M059J (cell line): ENCODE measurements at regions not wholly inside any gene's neighbourhood (a gene's known extent, or its start where the extent isn't known, plus 50 kb on each side); places are given as distances from the start of the nearest gene placed in this dataset.
"Not testable (repeated sequence)": the region's sequence is repeated elsewhere in the genome, so short reads cannot be mapped to it uniquely, and the experiment has no call there.

Experiments used
- DNase-seq: peaks from one replicate; pipeline ENCODE4 v3.0.0-alpha.2; 2012; ENCODE audit warnings: low read depth

- no peak for DNase-seq
Observed at GRCh38 chr1:194705123-194705854, 1518.9 kb upstream of the B3GALT2 start.

GRCh38 chr1:194698908-194699318 is 1512.5 kb upstream of the B3GALT2 start:
- DNase-seq: peak; percentile 25

GRCh38 chr1:194693244-194693643 is 1506.8 kb upstream of the B3GALT2 start:
- DNase-seq: no peak

GRCh38 chr1:194684636-194685035 is 1498.2 kb upstream of the B3GALT2 start:
- DNase-seq: peak; percentile 33

- DNase-seq: peak; percentile 89
Observed at GRCh38 chr1:194658090-194658439, 1471.7 kb upstream of the B3GALT2 start.

GRCh38 chr1:194654956-194655355 is 1468.5 kb upstream of the B3GALT2 start:
- DNase-seq: no peak

GRCh38 chr1:194653385-194653784 is 1467.0 kb upstream of the B3GALT2 start:
- DNase-seq: no peak

GRCh38 chr1:194647118-194647517 is 1460.7 kb upstream of the B3GALT2 start:
- DNase-seq: no peak

GRCh38 chr1:194644528-194644927 is 1458.1 kb upstream of the B3GALT2 start:
- DNase-seq: peak; percentile 16

GRCh38 chr1:194640322-194640721 is 1453.9 kb upstream of the B3GALT2 start:
- DNase-seq: no peak

GRCh38 chr1:194629011-194629410 is 1442.6 kb upstream of the B3GALT2 start:
- DNase-seq: peak; percentile 63

GRCh38 chr1:194624833-194625232 is 1438.4 kb upstream of the B3GALT2 start:
- DNase-seq: peak; percentile 14

GRCh38 chr1:194618101-194618500 is 1431.7 kb upstream of the B3GALT2 start:
- DNase-seq: no peak

- DNase-seq: not testable (repeated sequence)
Observed at GRCh38 chr1:194617272-194617671, 1430.9 kb upstream of the B3GALT2 start.

GRCh38 chr1:194616835-194617234 is 1430.4 kb upstream of the B3GALT2 start:
- DNase-seq: no peak

- no peak for DNase-seq
Observed at GRCh38 chr1:194602184-194602583, 1415.8 kb upstream of the B3GALT2 start.

GRCh38 chr1:194600716-194601115 is 1414.3 kb upstream of the B3GALT2 start:
- no peak for DNase-seq

GRCh38 chr1:194598098-194598497 is 1411.7 kb upstream of the B3GALT2 start:
- DNase-seq: no peak

GRCh38 chr1:194586302-194586701 is 1399.9 kb upstream of the B3GALT2 start:
- DNase-seq: no peak

GRCh38 chr1:194584052-194584451 is 1397.6 kb upstream of the B3GALT2 start:
- DNase-seq: no peak

- no peak for DNase-seq
Observed at GRCh38 chr1:194570476-194570875, 1384.1 kb upstream of the B3GALT2 start.

GRCh38 chr1:194568610-194569009 is 1382.2 kb upstream of the B3GALT2 start:
- DNase-seq: peak; percentile 19

GRCh38 chr1:194548071-194548470 is 1361.7 kb upstream of the B3GALT2 start:
- no peak for DNase-seq

GRCh38 chr1:194544012-194544411 is 1357.6 kb upstream of the B3GALT2 start:
- no peak for DNase-seq
